ENCODE measurements at regions not wholly inside any gene's neighbourhood (a gene's known extent, or its start where the extent isn't known, plus 50 kb on each side); places are given as distances from the start of the nearest gene placed in this dataset.
A peak's percentile ranks its signal among the peaks of the same experiment; 100 is the strongest.
"Not testable (repeated sequence)": the region's sequence is repeated elsewhere in the genome, so short reads cannot be mapped to it uniquely, and the experiment has no call there.

- peak; percentile 1 for DNase-seq
These were observed 60.0 kb upstream of the BANK1 start for GRCh38 chr4:101730291-101731117.

GRCh38 chr4:101727238-101727637 lies 63.3 kb upstream of the BANK1 start:
- no peak for DNase-seq

GRCh38 chr4:101724093-101724492 lies 66.4 kb upstream of the BANK1 start:
- DNase-seq: no peak

- no peak for DNase-seq
These were observed 71.7 kb upstream of the BANK1 start for GRCh38 chr4:101718810-101719209.

- no peak for DNase-seq
These were observed 78.8 kb upstream of the BANK1 start for GRCh38 chr4:101711590-101712260.

- DNase-seq: no peak
These were observed 79.7 kb upstream of the BANK1 start for GRCh38 chr4:101710806-101711205.

GRCh38 chr4:101708293-101709039 lies 82.1 kb upstream of the BANK1 start:
- no peak for DNase-seq

GRCh38 chr4:101707596-101707995 lies 82.9 kb upstream of the BANK1 start:
- DNase-seq: no peak

- DNase-seq: no peak
These were observed 83.9 kb upstream of the BANK1 start for GRCh38 chr4:101706535-101707057.

GRCh38 chr4:101701551-101701950 lies 89.0 kb upstream of the BANK1 start:
- DNase-seq: no peak

- DNase-seq: no peak
These were observed 90.9 kb upstream of the BANK1 start for GRCh38 chr4:101699441-101700124.

- no peak for DNase-seq
These were observed 93.3 kb upstream of the BANK1 start for GRCh38 chr4:101697266-101697665.

- DNase-seq: no peak
These were observed 94.1 kb upstream of the BANK1 start for GRCh38 chr4:101696276-101697010.

- DNase-seq: no peak
These were observed 95.4 kb upstream of the BANK1 start for GRCh38 chr4:101695176-101695575.

GRCh38 chr4:101694403-101694802 lies 96.1 kb upstream of the BANK1 start:
- not testable (repeated sequence) for DNase-seq

GRCh38 chr4:101693842-101694398 lies 96.6 kb upstream of the BANK1 start:
- no peak for DNase-seq

GRCh38 chr4:101689220-101689619 lies 101.3 kb upstream of the BANK1 start:
- no peak for DNase-seq

- no peak for DNase-seq
These were observed 105.4 kb upstream of the BANK1 start for GRCh38 chr4:101685126-101685525.

- DNase-seq: no peak
These were observed 107.6 kb upstream of the BANK1 start for GRCh38 chr4:101682946-101683345.

GRCh38 chr4:101678180-101678579 lies 112.3 kb upstream of the BANK1 start:
- DNase-seq: no peak

- DNase-seq: no peak
These were observed 119.6 kb upstream of the BANK1 start for GRCh38 chr4:101670897-101671296.

- no peak for DNase-seq
These were observed 120.2 kb upstream of the BANK1 start for GRCh38 chr4:101670370-101670769.

Data from NK-92 treated with Interleukin-12 subunit alpha and Interleukin-12 subunit beta, amount 100 ng/mL, for 24 hours (cell line).